ENCODE measurements at regions not wholly inside any gene's neighbourhood (a gene's known extent, or its start where the extent isn't known, plus 50 kb on each side); places are given as distances from the start of the nearest gene placed in this dataset.

DNA sequence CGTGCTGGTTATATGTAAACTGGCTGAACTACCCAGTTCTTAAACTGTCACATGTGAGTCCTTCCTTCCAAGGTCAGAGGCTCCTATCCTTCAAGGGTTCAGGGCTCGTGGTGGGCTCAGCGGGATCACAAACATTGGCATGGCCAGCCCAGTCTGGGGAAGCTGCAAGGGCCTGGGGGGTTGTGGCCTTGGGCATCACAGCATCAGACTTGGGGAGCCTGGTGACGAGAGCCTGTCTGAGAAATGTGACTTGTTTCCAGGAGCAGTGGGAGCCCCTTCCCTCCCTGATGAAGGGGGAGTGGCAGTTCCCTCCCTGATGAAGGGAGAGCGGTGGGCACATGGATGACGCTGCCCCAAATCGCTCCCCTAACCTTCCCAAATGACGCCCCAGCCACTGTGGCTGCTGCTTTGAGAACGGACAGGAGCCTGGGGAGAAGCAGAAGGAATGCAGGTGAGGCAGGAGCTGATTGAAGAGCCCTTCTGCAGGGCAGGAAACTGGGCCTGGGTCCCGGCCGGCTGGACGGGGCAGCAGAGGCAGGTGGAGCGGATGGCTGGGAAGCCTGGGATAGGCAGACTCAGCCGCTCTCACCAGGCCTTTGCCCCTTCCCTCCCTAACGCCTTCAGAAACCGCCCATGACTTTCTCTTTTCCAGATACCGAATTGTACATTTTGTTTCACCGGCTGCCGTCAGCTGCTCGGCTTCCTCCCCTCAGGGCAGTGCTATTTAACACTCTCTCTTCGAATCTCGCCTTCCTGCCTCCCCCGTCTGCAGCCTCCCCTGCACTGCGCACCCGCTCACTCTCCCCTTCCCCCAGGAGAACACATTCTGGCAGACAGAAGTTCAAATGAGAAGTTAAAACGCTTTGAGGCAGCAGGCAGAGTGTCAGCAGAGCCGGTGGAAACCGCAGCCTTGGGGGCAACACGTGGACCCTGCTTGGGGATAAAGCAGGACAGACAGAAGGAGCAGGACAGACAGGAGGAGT is 1486.7 kb downstream of the BRD1 start:
- TF ChIP-seq, protein P1, sequence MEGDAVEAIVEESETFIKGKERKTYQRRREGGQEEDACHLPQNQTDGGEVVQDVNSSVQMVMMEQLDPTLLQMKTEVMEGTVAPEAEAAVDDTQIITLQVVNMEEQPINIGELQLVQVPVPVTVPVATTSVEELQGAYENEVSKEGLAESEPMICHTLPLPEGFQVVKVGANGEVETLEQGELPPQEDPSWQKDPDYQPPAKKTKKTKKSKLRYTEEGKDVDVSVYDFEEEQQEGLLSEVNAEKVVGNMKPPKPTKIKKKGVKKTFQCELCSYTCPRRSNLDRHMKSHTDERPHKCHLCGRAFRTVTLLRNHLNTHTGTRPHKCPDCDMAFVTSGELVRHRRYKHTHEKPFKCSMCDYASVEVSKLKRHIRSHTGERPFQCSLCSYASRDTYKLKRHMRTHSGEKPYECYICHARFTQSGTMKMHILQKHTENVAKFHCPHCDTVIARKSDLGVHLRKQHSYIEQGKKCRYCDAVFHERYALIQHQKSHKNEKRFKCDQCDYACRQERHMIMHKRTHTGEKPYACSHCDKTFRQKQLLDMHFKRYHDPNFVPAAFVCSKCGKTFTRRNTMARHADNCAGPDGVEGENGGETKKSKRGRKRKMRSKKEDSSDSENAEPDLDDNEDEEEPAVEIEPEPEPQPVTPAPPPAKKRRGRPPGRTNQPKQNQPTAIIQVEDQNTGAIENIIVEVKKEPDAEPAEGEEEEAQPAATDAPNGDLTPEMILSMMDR (IDR thresholded peaks at IDR 0.05), result no peak
- no peak for TF ChIP-seq ZFX (IDR thresholded peaks at IDR 0.05; ENCODE audit: borderline replicate concordance)
- H3K27ac ChIP-seq, result no peak overlapping the region

DNA sequence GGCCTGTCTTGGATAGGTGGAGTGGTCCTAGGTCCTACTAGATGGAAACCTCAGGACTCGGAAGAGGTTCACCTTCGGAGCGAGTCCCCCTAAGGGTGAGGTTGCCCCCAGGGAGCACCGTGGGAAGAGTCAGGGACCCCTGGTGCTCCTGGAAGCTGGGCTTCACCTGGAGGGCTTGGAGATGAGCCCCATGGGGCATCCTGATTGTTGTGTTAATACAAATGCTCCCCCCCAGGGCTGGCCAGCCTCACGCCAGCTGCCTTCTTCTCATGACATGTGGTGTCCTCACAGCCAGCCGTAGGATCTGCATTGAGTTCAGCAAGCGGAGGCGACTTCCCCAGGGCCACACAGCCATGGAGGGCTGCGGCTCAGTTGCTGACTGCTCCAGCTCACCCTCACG is 1487.5 kb downstream of the BRD1 start:
- no peak overlapping the region for H3K27ac ChIP-seq

DNA sequence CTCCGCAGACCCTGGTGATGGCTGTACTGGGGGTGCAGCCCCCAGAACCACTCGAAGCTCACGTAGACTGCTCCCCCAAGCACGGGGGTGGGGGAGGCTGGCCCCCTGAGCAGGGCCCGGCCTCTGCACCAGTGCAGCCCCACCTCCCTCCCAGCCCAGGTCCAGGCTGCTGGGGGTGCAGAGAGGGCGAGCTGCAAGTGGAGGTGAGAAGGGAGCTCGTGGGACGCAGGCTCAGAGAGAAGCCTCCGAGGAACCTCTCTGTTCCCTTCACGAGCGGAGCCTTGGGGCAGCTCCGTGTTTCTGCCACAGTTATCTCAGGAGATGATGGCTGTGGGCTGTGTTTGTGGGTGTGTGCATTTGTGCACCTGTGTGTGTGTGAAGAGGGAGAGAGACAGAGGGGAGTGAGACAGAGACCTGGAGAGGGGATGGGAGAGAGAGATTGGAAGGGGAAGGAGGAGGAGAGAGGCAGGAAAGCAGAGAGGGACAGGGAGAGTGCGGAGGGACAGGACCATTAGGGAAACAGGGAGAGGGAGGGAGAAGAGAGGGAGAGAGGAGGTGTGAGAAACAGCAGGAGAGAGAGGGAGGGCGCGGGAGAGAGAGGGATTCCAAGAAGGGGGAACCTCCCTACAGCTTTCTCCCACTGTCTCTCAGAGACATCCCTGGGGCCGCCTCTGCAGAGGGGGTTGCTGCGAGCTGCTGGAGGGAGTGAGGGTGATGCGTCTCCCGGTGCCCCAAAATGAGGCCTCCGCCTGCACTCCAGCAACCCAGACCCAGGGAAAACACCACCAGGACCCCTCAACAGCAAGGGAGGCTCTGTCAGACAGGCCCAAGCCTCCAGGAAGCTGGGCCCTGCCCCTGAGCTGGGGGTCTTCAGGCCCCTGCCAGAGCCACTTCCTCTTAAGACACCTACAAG is 1488.6 kb downstream of the BRD1 start:
- no peak overlapping the region for H3K27ac ChIP-seq
- TF ChIP-seq ZFX (IDR thresholded peaks at IDR 0.05; ENCODE audit: borderline replicate concordance), result no peak
- TF ChIP-seq, protein P1 (IDR thresholded peaks at IDR 0.05), result no peak

More for the DNA sequence above, 1487.5 kb downstream of the BRD1 start:
- TF ChIP-seq, protein P1 (IDR thresholded peaks at IDR 0.05), result no peak
- no peak for TF ChIP-seq ZFX (IDR thresholded peaks at IDR 0.05; ENCODE audit: borderline replicate concordance)

DNA sequence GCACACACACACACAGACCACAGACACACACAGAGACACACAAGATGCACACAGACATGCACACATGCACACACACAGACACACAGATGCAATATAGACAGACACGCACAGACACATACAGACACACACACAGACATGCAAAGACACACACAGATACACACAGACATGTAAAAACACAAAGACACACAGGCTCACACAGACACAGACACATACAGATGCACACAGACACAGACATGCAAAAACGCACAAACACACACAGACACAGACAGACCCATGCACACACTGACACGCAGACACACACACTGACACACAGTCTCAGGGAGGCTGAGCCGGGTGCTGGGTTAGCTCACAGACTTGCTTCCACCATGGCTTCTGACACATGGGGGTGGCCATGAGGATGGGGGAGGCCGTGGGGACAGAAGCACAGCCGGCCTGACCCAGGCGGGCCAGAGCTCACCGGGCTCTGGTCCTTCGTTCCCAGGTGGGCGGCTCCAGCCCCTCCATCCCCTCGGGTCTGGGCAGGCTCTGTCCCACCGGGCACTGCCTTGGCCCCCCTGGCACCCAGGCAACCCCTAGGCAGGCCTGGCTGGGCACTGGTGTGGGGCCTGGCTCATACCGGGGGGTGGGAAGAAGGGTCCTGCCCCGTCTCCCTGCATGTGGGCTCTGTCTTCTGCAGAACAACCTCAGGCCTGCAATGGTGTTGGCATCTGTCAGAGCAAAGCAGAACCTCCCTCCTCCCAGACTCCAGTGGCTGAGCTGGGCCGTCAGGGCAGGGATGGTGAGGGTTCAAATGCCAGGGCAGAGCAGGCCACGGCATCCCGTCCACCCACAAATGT is 1489.5 kb downstream of the BRD1 start:
- H3K27ac ChIP-seq, result no peak overlapping the region
- TF ChIP-seq, protein P1 (IDR thresholded peaks at IDR 0.05), result no peak
- no peak for TF ChIP-seq ZFX (IDR thresholded peaks at IDR 0.05; ENCODE audit: borderline replicate concordance)

DNA sequence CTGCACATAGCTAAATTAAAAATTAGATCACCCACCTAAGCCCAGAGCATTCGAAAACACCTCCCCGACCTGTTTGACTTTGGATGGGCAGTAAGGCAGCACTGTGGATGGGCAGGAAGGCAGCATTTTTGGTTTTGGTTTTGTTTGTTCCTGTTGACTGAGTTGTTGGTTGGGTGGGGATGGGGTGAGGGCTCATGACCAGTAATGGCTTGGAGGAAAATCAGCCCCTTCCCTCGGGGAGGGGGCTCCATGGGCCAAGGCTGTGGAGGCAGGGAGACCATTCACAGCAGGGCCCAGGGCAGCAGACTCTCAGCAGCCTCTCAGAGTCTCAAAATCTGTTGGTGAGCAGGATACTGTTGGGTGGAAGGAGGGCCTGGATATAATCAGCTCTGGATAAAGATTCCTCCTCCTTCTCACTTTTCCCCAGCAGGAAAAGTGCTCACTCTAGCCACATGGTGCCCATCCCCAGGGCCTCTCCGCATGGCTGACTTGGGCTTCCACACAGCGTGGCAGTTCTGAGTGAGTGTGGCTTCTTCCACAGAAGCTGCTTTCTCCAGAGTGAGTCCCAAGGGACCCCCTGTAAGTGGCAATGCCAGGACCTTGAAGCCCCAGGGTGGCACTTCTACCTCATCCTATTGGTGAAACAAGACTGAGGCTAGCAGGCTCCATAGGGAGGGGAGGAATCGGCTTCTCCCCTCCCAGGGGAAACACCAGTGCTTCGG is 1491.2 kb downstream of the BRD1 start:
- TF ChIP-seq, protein P1 (IDR thresholded peaks at IDR 0.05), result no peak
- TF ChIP-seq ZFX (IDR thresholded peaks at IDR 0.05; ENCODE audit: borderline replicate concordance), result no peak
- no peak overlapping the region for H3K27ac ChIP-seq

DNA sequence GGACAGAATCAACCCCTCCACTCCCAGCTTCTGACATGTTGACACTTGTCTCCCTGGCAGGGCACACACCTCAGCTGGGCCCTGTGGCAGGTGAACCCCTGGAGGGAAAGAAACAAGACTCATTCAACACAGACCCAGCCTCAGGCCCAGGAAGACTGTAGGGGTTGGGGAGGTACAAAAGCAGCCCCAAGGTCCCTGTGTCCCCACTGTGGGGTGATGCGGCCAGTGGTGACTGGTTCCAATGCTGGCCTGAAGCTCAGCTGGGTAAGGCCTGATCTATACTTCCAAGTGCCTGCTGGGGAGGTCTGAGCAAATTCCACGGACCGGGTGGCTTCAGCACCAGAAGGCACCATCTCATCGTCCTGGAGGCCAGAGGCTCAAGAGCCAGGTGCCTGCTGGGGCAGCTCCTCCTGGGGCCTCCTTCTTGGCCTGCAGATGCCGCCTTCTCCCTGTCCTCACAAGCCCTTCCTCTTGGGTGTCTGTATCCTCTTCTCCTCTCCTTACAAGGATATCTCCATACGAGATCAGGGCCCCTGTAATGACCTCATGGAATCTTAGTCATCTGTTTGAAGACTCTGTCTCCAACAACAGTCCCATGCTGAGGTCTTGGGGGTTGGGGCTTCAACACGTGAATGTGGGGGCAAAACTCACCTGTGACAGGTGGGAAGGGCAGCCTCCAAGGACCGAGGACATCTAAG is 1492.1 kb downstream of the BRD1 start:
- TF ChIP-seq, protein P1 (IDR thresholded peaks at IDR 0.05), result no peak
- TF ChIP-seq ZFX (IDR thresholded peaks at IDR 0.05; ENCODE audit: borderline replicate concordance), result no peak

More for the DNA sequence above, 1492.1 kb downstream of the BRD1 start:
- no peak overlapping the region for H3K27ac ChIP-seq
